CD8-positive, alpha-beta memory T cell (primary cell): ENCODE measurements at regions not wholly inside any gene's neighbourhood (a gene's known extent, or its start where the extent isn't known, plus 50 kb on each side); places are given as distances from the start of the nearest gene placed in this dataset.

Experiments
- CTCF ChIA-PET: fragments of 350-600 bp; sonication (Branson Sonifier 250); formaldehyde crosslinking; loops from one replicate; lab custom pipeline; 2021; ENCODE audit warnings: antibody characterized with exemption; lab: Charles Lee
- POLR2A ChIA-PET: fragments of 350-600 bp; sonication (Branson Sonifier 250); formaldehyde crosslinking; loops from one replicate; lab custom pipeline; 2021; ENCODE audit warnings: antibody characterized with exemption; lab: Charles Lee
- DNase-seq, 5 donors: peaks; one replicate each; pipeline versions ENCODE4 v3.0.0 to v3.0.0-alpha.2; 2020 to 2022; ENCODE audit warnings: mixed read lengths in 1 of 5
- H3K27ac ChIP-seq: one replicate; pipeline ENCODE4 v1.7.0; 2013; ENCODE audit warnings: low read depth, mild to moderate bottlenecking, low read length, moderate library complexity
- H3K27me3 ChIP-seq: 2 replicates; pipeline ENCODE4 v1.7.0; 2013; ENCODE audit warnings: low read length, mild to moderate bottlenecking; ENCODE audit not compliant: insufficient read depth, poor library complexity, severe bottlenecking
- H3K36me3 ChIP-seq: 2 replicates; pipeline ENCODE4 v1.7.0; 2013; ENCODE audit warnings: mild to moderate bottlenecking, low read length, moderate library complexity; ENCODE audit not compliant: insufficient read depth
- H3K4me1 ChIP-seq: 2 replicates; pipeline ENCODE4 v1.7.0; 2013; ENCODE audit warnings: mild to moderate bottlenecking, low read length, moderate library complexity; ENCODE audit not compliant: insufficient read depth
- H3K4me3 ChIP-seq: 2 replicates; pipeline ENCODE4 v1.7.0; 2013; ENCODE audit warnings: mild to moderate bottlenecking, low read length
- H3K9me3 ChIP-seq: 2 replicates; pipeline ENCODE4 v1.7.0; 2013; ENCODE audit warnings: mild to moderate bottlenecking, low read length
- H3K27ac Mint-ChIP-seq, 8 donors: one replicate each; pipeline ENCODE4 v1.8.0; 2020 to 2021; ENCODE audit warnings: mixed read lengths in 8 of 8, mild to moderate bottlenecking in 6 of 8, inconsistent platforms in 3 of 8, moderate library complexity in 3 of 8
- H3K27me3 Mint-ChIP-seq, 2 donors: one replicate each; pipeline ENCODE4 v1.8.0; 2020 to 2021; ENCODE audit warnings: mixed read lengths in 2 of 2, mild to moderate bottlenecking in 1 of 2, moderate library complexity in 1 of 2
- H3K36me3 Mint-ChIP-seq, 3 donors: one replicate each; pipeline ENCODE4 v1.8.0; 2020 to 2021; ENCODE audit warnings: mixed read lengths in 3 of 3, inconsistent platforms in 1 of 3, mild to moderate bottlenecking in 1 of 3
- H3K4me1 Mint-ChIP-seq, 3 donors: one replicate each; pipeline ENCODE4 v1.8.0; 2020 to 2021; ENCODE audit warnings: mixed read lengths in 3 of 3, inconsistent platforms in 1 of 3, mild to moderate bottlenecking in 1 of 3
- H3K4me3 Mint-ChIP-seq, 7 donors: one replicate each; pipeline ENCODE4 v1.8.0; 2020 to 2021; ENCODE audit warnings: mixed read lengths in 7 of 7, mild to moderate bottlenecking in 6 of 7, moderate library complexity in 4 of 7, inconsistent platforms in 2 of 7
- H3K9me3 Mint-ChIP-seq, 5 donors: one replicate each; pipeline ENCODE4 v1.8.0; 2020 to 2022; ENCODE audit warnings: mixed read lengths in 5 of 5, mild to moderate bottlenecking in 3 of 5, moderate library complexity in 2 of 5, inconsistent platforms in 1 of 5

GRCh38 chr6:1103021-1103420 lies 208.9 kb upstream of the FOXQ1 start:
- ChIA-PET POLR2A (no interaction called here), CTCF (no interaction called here)
- H3K4me1 Mint-ChIP-seq: no peaks in the 10 kb centered on the region
- no peak overlapping the region for H3K27ac ChIP-seq
- H3K36me3 ChIP-seq: no peaks in the 10 kb centered on the region
- H3K27ac Mint-ChIP-seq: no peak overlapping the region
- no peaks in the 10 kb centered on the region for H3K36me3 Mint-ChIP-seq
- H3K27me3 Mint-ChIP-seq: peaks cover 6 to 24% of the 10 kb centered on the region in 2 donors
- DNase-seq: no peak
- no peak overlapping the region for H3K4me3 Mint-ChIP-seq
- H3K4me1 ChIP-seq: no peaks in the 10 kb centered on the region
- H3K4me3 ChIP-seq: no peak overlapping the region
- no peaks in the 10 kb centered on the region for H3K27me3 ChIP-seq
- peaks cover 0 to 6% (median 0%) of the 10 kb centered on the region in 5 donors for H3K9me3 Mint-ChIP-seq
- H3K9me3 ChIP-seq: no peaks in the 10 kb centered on the region

- no peaks in the 10 kb centered on the region for H3K27me3 ChIP-seq
- CTCF ChIA-PET: no interaction called here
- H3K4me3 ChIP-seq: no peak overlapping the region
- H3K4me3 Mint-ChIP-seq: no peak overlapping the region
- peaks cover 0 to 3% (median 0%) of the 10 kb centered on the region in 5 donors for H3K9me3 Mint-ChIP-seq
- POLR2A ChIA-PET: no interaction called here
- H3K9me3 ChIP-seq: no peaks in the 10 kb centered on the region
- H3K4me1 ChIP-seq: no peaks in the 10 kb centered on the region
- H3K4me1 Mint-ChIP-seq: no peaks in the 10 kb centered on the region
- H3K27me3 Mint-ChIP-seq: peaks cover 7 to 24% of the 10 kb centered on the region in 2 donors
- H3K36me3 ChIP-seq: no peaks in the 10 kb centered on the region
- no peak overlapping the region for H3K27ac ChIP-seq
- no peak overlapping the region for H3K27ac Mint-ChIP-seq
- no peak for DNase-seq
- no peaks in the 10 kb centered on the region for H3K36me3 Mint-ChIP-seq
These were observed 211.6 kb upstream of the FOXQ1 start for GRCh38 chr6:1100269-1100668.

- POLR2A ChIA-PET: no interaction called here
- no peak for DNase-seq
- Histone ChIP-seq H3K4me1 (no peaks in the 10 kb centered on the region), H3K36me3 (no peaks in the 10 kb centered on the region), H3K4me3 (no peak overlapping the region), H3K27ac (no peak overlapping the region), H3K27me3 (no peaks in the 10 kb centered on the region), H3K9me3 (no peaks in the 10 kb centered on the region)
- H3K36me3 Mint-ChIP-seq: no peaks in the 10 kb centered on the region
- H3K9me3 Mint-ChIP-seq: no peaks in the 10 kb centered on the region
- no peak overlapping the region for H3K27ac Mint-ChIP-seq
- H3K4me3 Mint-ChIP-seq: no peak overlapping the region
- H3K4me1 Mint-ChIP-seq: no peaks in the 10 kb centered on the region
- CTCF ChIA-PET: no interaction called here
- H3K27me3 Mint-ChIP-seq: peaks cover 9 to 31% of the 10 kb centered on the region in 2 donors
These were observed 212.6 kb upstream of the FOXQ1 start for GRCh38 chr6:1099264-1099663.

- peaks cover 0 to 2% (median 0%) of the 10 kb centered on the region in 5 donors for H3K9me3 Mint-ChIP-seq
- no peak overlapping the region for H3K4me3 ChIP-seq
- H3K27me3 ChIP-seq: no peaks in the 10 kb centered on the region
- ChIA-PET POLR2A (no interaction called here), CTCF (no interaction called here)
- no peaks in the 10 kb centered on the region for H3K36me3 ChIP-seq
- no peak overlapping the region for H3K27ac Mint-ChIP-seq
- H3K4me1 ChIP-seq: no peaks in the 10 kb centered on the region
- H3K27me3 Mint-ChIP-seq: peaks cover 13 to 34% of the 10 kb centered on the region in 2 donors
- no peak for DNase-seq
- H3K4me3 Mint-ChIP-seq: no peak overlapping the region
- H3K27ac ChIP-seq: no peak overlapping the region
- H3K9me3 ChIP-seq: no peaks in the 10 kb centered on the region
- no peaks in the 10 kb centered on the region for H3K36me3 Mint-ChIP-seq
- no peaks in the 10 kb centered on the region for H3K4me1 Mint-ChIP-seq
These were observed 214.7 kb upstream of the FOXQ1 start for GRCh38 chr6:1096967-1097765.

GRCh38 chr6:1094306-1094705 lies 217.6 kb upstream of the FOXQ1 start:
- no peaks in the 10 kb centered on the region for H3K9me3 ChIP-seq
- Mint-ChIP-seq H3K9me3 (peaks cover 0 to 2% (median 0%) of the 10 kb centered on the region in 5 donors), H3K27me3 (peaks cover 11 to 24% of the 10 kb centered on the region in 2 donors), H3K4me3 (no peak overlapping the region), H3K27ac (no peak overlapping the region), H3K36me3 (no peaks in the 10 kb centered on the region), H3K4me1 (no peaks in the 10 kb centered on the region)
- H3K4me3 ChIP-seq: no peak overlapping the region
- no peaks in the 10 kb centered on the region for H3K4me1 ChIP-seq
- H3K36me3 ChIP-seq: no peaks in the 10 kb centered on the region
- POLR2A ChIA-PET: no interaction called here
- H3K27me3 ChIP-seq: no peaks in the 10 kb centered on the region
- CTCF ChIA-PET: no interaction called here
- no peak for DNase-seq
- no peak overlapping the region for H3K27ac ChIP-seq

DNA sequence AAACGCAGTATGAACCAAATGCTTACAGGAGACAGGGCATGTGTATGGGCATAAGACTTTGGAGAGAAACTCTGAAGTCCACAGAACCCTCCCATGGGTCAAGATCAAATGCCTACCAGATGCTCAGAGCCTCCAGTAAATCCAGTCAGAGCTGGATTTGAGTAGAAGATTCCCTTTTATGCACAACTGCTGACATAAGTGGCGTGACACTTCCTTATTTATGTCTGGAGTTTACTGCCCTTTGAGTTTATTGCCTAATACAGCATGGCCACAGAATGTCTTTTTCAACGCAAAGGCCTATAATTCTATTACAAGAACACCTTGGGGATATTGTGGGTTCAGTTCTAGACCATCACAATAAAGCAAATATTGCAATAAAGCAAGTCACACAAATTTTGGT lies 220.0 kb upstream of the FOXQ1 start:
- Mint-ChIP-seq H3K36me3 (no peaks in the 10 kb centered on the region), H3K4me1 (no peaks in the 10 kb centered on the region), H3K4me3 (no peak overlapping the region), H3K27ac (no peak overlapping the region), H3K27me3 (peaks cover 11 to 24% of the 10 kb centered on the region in 2 donors), H3K9me3 (peaks cover 0 to 2% (median 0%) of the 10 kb centered on the region in 5 donors)
- POLR2A ChIA-PET: no interaction called here
- no peaks in the 10 kb centered on the region for H3K27me3 ChIP-seq
- CTCF ChIA-PET: no interaction called here
- H3K36me3 ChIP-seq: no peaks in the 10 kb centered on the region
- H3K27ac ChIP-seq: no peak overlapping the region
- H3K4me3 ChIP-seq: no peak overlapping the region
- no peaks in the 10 kb centered on the region for H3K9me3 ChIP-seq
- no peaks in the 10 kb centered on the region for H3K4me1 ChIP-seq
- no peak for DNase-seq

- DNase-seq: no peak
- H3K27me3 Mint-ChIP-seq: peaks cover 8 to 28% of the 10 kb centered on the region in 2 donors
- no peak overlapping the region for H3K27ac Mint-ChIP-seq
- peaks cover 0 to 2% (median 0%) of the 10 kb centered on the region in 5 donors for H3K9me3 Mint-ChIP-seq
- no peak overlapping the region for H3K4me3 ChIP-seq
- CTCF ChIA-PET: no interaction called here
- no peaks in the 10 kb centered on the region for H3K36me3 Mint-ChIP-seq
- no peaks in the 10 kb centered on the region for H3K36me3 ChIP-seq
- H3K27ac ChIP-seq: no peak overlapping the region
- no peaks in the 10 kb centered on the region for H3K4me1 ChIP-seq
- H3K27me3 ChIP-seq: no peaks in the 10 kb centered on the region
- POLR2A ChIA-PET: no interaction called here
- H3K9me3 ChIP-seq: no peaks in the 10 kb centered on the region
- no peak overlapping the region for H3K4me3 Mint-ChIP-seq
- no peaks in the 10 kb centered on the region for H3K4me1 Mint-ChIP-seq
These were observed 222.0 kb upstream of the FOXQ1 start for GRCh38 chr6:1089859-1090258.

DNA sequence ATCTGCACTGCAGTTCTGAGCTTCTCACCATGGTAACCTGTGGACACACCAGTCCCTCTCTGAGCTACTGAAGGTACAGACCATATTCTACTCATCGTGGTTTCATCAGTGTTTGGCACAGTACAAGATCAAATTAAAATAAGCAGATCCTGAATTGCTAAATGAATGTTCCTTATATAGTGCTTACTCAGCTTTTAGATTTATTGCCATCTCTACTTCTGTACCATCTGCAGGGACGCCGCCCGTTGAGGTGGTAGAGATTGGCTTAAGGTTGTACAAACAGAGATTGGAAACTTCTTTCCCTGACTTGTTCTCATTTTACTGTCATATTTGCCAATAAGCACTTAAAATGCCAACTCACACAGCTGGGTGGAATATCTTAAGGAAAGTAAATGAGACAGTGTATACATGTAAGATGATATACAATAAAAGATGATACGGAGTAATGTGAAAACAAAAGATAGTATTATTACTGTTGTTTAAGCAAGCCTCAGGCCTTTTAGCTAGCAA lies 223.4 kb upstream of the FOXQ1 start:
- Histone ChIP-seq H3K27me3 (no peaks in the 10 kb centered on the region), H3K36me3 (no peaks in the 10 kb centered on the region), H3K9me3 (no peaks in the 10 kb centered on the region), H3K4me1 (no peaks in the 10 kb centered on the region), H3K27ac (no peak overlapping the region), H3K4me3 (no peak overlapping the region)
- peaks cover 6 to 20% of the 10 kb centered on the region in 2 donors for H3K27me3 Mint-ChIP-seq
- H3K4me3 Mint-ChIP-seq: no peak overlapping the region
- ChIA-PET CTCF (no interaction called here), POLR2A (no interaction called here)
- no peaks in the 10 kb centered on the region for H3K36me3 Mint-ChIP-seq
- no peak overlapping the region for H3K27ac Mint-ChIP-seq
- H3K4me1 Mint-ChIP-seq: no peaks in the 10 kb centered on the region
- no peak for DNase-seq
- H3K9me3 Mint-ChIP-seq: peaks cover 0 to 2% (median 0%) of the 10 kb centered on the region in 5 donors
